ENCODE measurements at regions not wholly inside any gene's neighbourhood (a gene's known extent, or its start where the extent isn't known, plus 50 kb on each side); places are given as distances from the start of the nearest gene placed in this dataset.

- no peak overlapping the region for H2AK9ac ChIP-seq (replicated peaks; ENCODE audit: low read depth, low read length, poor library complexity)
- no peaks in the 10 kb centered on the region for H3K36me3 ChIP-seq (ENCODE audit: control insufficient read depth, insufficient read depth, low read length)
- H3K27me3 ChIP-seq (ENCODE audit: control insufficient read depth, insufficient read depth, low read length), result no peaks in the 10 kb centered on the region
- WGBS, 2 experiments (ENCODE audit: extremely low coverage in 2 of 2, insufficient read length in 1 of 2), result 93% methylated on average over 11 of the region's 29 CpGs; no CpG with 5 or more reads in 1 of the 2 experiments
- no peak overlapping the region for H2BK120ac ChIP-seq (ENCODE audit: low read depth, low read length)
- H3K23ac ChIP-seq (ENCODE audit: low read depth, low read length), result no peak overlapping the region
- H4K91ac ChIP-seq (ENCODE audit: insufficient read depth, low read depth, low read length), result no peak overlapping the region
- ChIA-PET POLR2A (ENCODE audit: unreplicated experiment) (no interaction called here), CTCF (no interaction called here)
- H3K79me1 ChIP-seq (ENCODE audit: low read depth in 1 of 2, low read length in 2 of 2), result no peaks in the 10 kb centered on the region
- intact Hi-C loops (cut with micrococcal nuclease) (no loop called here), dilution Hi-C loops (cut with HindIII; ENCODE audit: low sequenced_read_pairs, unreplicated experiment) (no loop called here), in situ Hi-C loops (cut with MboI; ENCODE audit: low sequenced_read_pairs) (no loop called here)
- no peak overlapping the region for H2BK15ac ChIP-seq (ENCODE audit: low read depth, low read length)
- H3K9me1 ChIP-seq (ENCODE audit: insufficient read depth, low read length), result no peaks in the 10 kb centered on the region
- no peak for DNase-seq
- H3K4me1 ChIP-seq (ENCODE audit: control insufficient read depth, insufficient read depth, low read length), result no peaks in the 10 kb centered on the region
- no TSS peak for BruUV-seq (replicated peaks)
- peak overlapping the region; percentile 29 for H2AFZ ChIP-seq (replicated peaks; ENCODE audit: low read length, poor library complexity)
- H3K4me2 ChIP-seq (ENCODE audit: low read depth, low read length), result no peak overlapping the region
- no peak overlapping the region for H3K18ac ChIP-seq (ENCODE audit: low read depth, low read length)
- H3K27ac ChIP-seq (ENCODE audit: insufficient read depth, low read length), result no peak overlapping the region
- no peak overlapping the region for H4K5ac ChIP-seq (ENCODE audit: low read depth, low read length)
- no peaks in the 10 kb centered on the region for H4K20me1 ChIP-seq (ENCODE audit: insufficient read depth, low read length)
- ATAC-seq (ENCODE audit: low read depth), result no peak
- H2BK5ac ChIP-seq (ENCODE audit: low read depth, low read length, poor library complexity, severe bottlenecking), result no peak overlapping the region
- no peak overlapping the region for H3K9ac ChIP-seq (ENCODE audit: low read depth, low read length)
- H3K4me3 ChIP-seq (ENCODE audit: insufficient read depth, low read depth, low read length), result no peak overlapping the region
- no peak overlapping the region for H2BK20ac ChIP-seq (ENCODE audit: low read depth, low read length)
- no peak overlapping the region for H3K4ac ChIP-seq (ENCODE audit: low read depth, low read length)
- H3K14ac ChIP-seq (replicated peaks; ENCODE audit: low read depth, low read length), result no peak overlapping the region
- TF ChIP-seq CHD1 (IDR thresholded peaks at IDR 0.05; ENCODE audit: low read depth, low read length) (no peak), BHLHE40 (IDR thresholded peaks at IDR 0.05; ENCODE audit: low read depth, low read length) (no peak), MAZ (IDR thresholded peaks at IDR 0.05; ENCODE audit: borderline replicate concordance, low read depth, low read length) (no peak), FOS (IDR thresholded peaks at IDR 0.05; ENCODE audit: low read depth, low read length) (no peak), RAD21 (IDR thresholded peaks at IDR 0.05; ENCODE audit: low read length) (no peak), POLR2A (IDR thresholded peaks at IDR 0.05; ENCODE audit: low read depth, low read length) (no peak), NFE2L2 (IDR thresholded peaks at IDR 0.05; ENCODE audit: low read depth, low read length) (no peak), RFX5 (IDR thresholded peaks at IDR 0.05; ENCODE audit: low read depth, low read length) (no peak), SMC3 (IDR thresholded peaks at IDR 0.05; ENCODE audit: low read depth, low read length) (no peak), CEBPB (IDR thresholded peaks at IDR 0.05; ENCODE audit: low read depth, low read length) (no peak), ELK1 (IDR thresholded peaks at IDR 0.05; ENCODE audit: borderline replicate concordance, low read depth, low read length) (no peak), MXI1 (IDR thresholded peaks at IDR 0.05; ENCODE audit: borderline replicate concordance, low read depth, low read length) (no peak), MAFK (IDR thresholded peaks at IDR 0.05; ENCODE audit: low read depth, low read length) (no peak), RCOR1 (IDR thresholded peaks at IDR 0.05; ENCODE audit: insufficient replicate concordance, low read length) (no peak)
- TF ChIP-seq, protein P1, sequence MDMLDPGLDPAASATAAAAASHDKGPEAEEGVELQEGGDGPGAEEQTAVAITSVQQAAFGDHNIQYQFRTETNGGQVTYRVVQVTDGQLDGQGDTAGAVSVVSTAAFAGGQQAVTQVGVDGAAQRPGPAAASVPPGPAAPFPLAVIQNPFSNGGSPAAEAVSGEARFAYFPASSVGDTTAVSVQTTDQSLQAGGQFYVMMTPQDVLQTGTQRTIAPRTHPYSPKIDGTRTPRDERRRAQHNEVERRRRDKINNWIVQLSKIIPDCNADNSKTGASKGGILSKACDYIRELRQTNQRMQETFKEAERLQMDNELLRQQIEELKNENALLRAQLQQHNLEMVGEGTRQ (IDR thresholded peaks at IDR 0.05; ENCODE audit: low read depth, low read length), result no peak
- TF ChIP-seq, protein P2, sequence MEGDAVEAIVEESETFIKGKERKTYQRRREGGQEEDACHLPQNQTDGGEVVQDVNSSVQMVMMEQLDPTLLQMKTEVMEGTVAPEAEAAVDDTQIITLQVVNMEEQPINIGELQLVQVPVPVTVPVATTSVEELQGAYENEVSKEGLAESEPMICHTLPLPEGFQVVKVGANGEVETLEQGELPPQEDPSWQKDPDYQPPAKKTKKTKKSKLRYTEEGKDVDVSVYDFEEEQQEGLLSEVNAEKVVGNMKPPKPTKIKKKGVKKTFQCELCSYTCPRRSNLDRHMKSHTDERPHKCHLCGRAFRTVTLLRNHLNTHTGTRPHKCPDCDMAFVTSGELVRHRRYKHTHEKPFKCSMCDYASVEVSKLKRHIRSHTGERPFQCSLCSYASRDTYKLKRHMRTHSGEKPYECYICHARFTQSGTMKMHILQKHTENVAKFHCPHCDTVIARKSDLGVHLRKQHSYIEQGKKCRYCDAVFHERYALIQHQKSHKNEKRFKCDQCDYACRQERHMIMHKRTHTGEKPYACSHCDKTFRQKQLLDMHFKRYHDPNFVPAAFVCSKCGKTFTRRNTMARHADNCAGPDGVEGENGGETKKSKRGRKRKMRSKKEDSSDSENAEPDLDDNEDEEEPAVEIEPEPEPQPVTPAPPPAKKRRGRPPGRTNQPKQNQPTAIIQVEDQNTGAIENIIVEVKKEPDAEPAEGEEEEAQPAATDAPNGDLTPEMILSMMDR (conservative IDR thresholded peaks at IDR 0.05; ENCODE audit: low read depth, low read length), result no peak
- no peak overlapping the region for H3K56ac ChIP-seq (ENCODE audit: extremely low read depth, insufficient read depth, low read length)
- H2AK5ac ChIP-seq (ENCODE audit: low read depth, low read length), result no peak overlapping the region
- H3K9me3 ChIP-seq (ENCODE audit: control insufficient read depth, insufficient read depth, low read length), result 0 out of 2 replicates have a peak, but pooled peaks cover 2% of the 10 kb centered on the region
- no peak overlapping the region for H4K8ac ChIP-seq (ENCODE audit: low read depth in 2 of 2, low read length in 2 of 2)
Measured at GRCh38 chr12:13563743-13564125, 367.2 kb downstream of the EMP1 start.

All from IMR-90 (cell line).